ENCODE measurements at regions not wholly inside any gene's neighbourhood (a gene's known extent, or its start where the extent isn't known, plus 50 kb on each side); places are given as distances from the start of the nearest gene placed in this dataset.

- TF ChIP-seq CTCF (IDR thresholded peaks at IDR 0.05; ENCODE audit: low read depth, low read length) (no peak), EZH2phosphoT487 (IDR thresholded peaks at IDR 0.05; ENCODE audit: low read depth) (no peak)
Observed at GRCh38 chr6:67133973-67134372, 1426.9 kb upstream of the EYS start.
